ENCODE measurements at regions not wholly inside any gene's neighbourhood (a gene's known extent, or its start where the extent isn't known, plus 50 kb on each side); places are given as distances from the start of the nearest gene placed in this dataset.
"Not testable (repeated sequence)": the region's sequence is repeated elsewhere in the genome, so short reads cannot be mapped to it uniquely, and the experiment has no call there.

DNA sequence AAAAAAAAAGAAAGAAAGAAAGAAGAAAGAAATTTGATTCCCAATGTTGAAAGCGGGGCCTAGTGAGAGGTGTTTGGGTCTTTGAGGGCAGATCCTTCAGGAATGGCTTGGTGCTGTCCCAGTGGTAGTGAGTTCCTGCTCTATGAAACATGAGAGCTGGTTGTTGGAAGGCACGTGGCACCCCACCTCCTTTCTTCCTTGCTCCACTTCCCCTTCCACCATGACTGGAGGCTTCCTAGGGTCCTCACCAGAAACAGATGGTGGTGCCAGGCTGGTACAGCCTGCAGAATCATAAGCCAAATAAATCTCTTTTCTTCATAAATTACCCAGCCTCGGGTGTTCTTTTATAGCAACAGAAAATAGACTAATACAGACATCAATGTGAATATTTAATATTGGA, 147.3 kb upstream of the KCNJ18 start:
- DNase-seq, result no peak
- peaks cover 20% of the 10 kb centered on the region for H3K36me3 ChIP-seq (replicated peaks)
- no peak overlapping the region for H3K4me3 ChIP-seq (ENCODE audit: low read depth, low read length)
- in situ Hi-C loops (cut with HindIII; ENCODE audit: low pct_ligation_motif_present, low sequenced_read_pairs), result no loop called here
- TF ChIP-seq CTCF (IDR thresholded peaks at IDR 0.05; ENCODE audit: low read depth, low read length, missing control alignments), result no peak
- H3K27ac ChIP-seq, result no peak overlapping the region
- no peaks in the 10 kb centered on the region for H3K27me3 ChIP-seq (replicated peaks)

DNA sequence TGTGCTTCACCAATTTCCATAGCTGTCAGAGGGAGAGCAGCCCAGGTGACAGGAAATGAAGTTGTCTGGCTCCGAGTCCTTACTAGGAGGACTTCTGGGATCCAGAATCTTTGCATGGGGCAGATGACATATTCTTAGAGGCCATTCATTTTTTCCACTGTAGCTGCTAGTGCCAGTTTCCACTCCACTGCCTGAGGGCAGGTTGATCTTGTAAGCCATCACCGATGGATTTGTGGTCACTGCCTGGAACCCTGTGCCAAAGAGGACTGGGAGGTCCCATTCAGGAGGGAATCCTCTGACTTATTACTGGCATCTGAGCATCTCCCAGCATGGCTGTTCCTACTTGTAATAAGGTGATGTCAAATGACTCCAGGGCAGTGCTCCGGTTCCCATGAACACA, 144.1 kb upstream of the KCNJ18 start:
- Histone ChIP-seq H3K36me3 (replicated peaks) (peaks cover 9% of the 10 kb centered on the region), H3K27me3 (replicated peaks) (no peaks in the 10 kb centered on the region), H3K27ac (no peak overlapping the region), H3K4me3 (ENCODE audit: low read depth, low read length) (no peak overlapping the region)
- TF ChIP-seq CTCF (IDR thresholded peaks at IDR 0.05; ENCODE audit: low read depth, low read length, missing control alignments), result no peak
- DNase-seq, result no peak
- in situ Hi-C loops (cut with HindIII; ENCODE audit: low pct_ligation_motif_present, low sequenced_read_pairs), result no loop called here

DNA sequence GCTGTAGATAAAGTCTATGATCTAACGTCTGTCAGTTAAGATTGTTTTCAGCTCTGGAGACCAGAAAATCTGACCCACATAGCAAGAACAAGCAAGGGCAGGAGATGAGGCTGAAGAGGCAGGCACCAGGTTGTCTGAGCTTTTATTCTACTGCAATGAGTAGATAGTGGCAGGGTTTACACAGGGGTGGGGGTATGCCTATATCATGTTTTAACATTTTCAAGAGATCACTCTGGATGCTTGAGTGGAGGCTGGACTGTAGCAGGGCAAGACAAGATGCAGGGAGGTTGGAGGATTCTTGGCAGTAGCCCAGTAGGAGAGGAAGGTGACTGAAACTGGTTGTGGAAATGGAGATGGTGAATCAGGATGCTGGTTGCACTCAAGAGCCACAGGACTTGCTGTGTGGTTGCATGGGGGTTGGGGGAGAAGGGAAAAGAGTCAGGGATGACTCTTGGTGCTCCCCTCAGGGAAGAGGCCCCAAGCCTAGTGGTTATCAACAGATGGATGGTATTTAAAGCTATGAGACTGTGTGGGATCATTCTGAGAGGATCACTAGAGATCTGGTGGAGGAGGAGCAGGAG, 143.1 kb upstream of the KCNJ18 start:
- DNase-seq, result peak; percentile 48
- no peaks in the 10 kb centered on the region for H3K27me3 ChIP-seq (replicated peaks)
- peaks cover 4% of the 10 kb centered on the region for H3K36me3 ChIP-seq (replicated peaks)
- peak overlapping the region; percentile 43 for H3K4me3 ChIP-seq (ENCODE audit: low read depth, low read length)
- TF ChIP-seq CTCF (IDR thresholded peaks at IDR 0.05; ENCODE audit: low read depth, low read length, missing control alignments), result no peak
- H3K27ac ChIP-seq, result peak overlapping the region; percentile 36
- in situ Hi-C loops (cut with HindIII; ENCODE audit: low pct_ligation_motif_present, low sequenced_read_pairs), result no loop called here

DNA sequence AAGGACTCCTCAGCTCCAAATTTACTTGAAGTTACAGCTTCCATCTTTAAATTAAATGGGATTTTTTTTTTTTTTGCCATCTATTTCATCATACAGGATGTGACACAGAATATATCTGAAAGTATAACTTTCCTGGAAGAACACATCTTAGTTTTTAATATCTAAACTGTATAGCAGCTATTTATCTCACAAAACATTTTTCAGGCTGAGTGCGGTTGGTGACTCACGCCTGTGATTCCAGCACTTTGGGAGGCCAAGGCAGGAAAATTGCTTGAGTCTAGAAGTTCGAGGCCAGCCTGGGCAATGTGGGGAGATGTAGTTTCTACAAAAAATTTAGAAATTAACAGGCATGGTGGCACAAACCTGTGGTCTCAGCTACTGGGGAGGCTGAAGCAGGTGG, 142.3 kb upstream of the KCNJ18 start:
- in situ Hi-C loops (cut with HindIII; ENCODE audit: low pct_ligation_motif_present, low sequenced_read_pairs); H3K36me3 ChIP-seq (replicated peaks); H3K27me3 ChIP-seq (replicated peaks): not testable (repeated sequence)
- Histone ChIP-seq H3K27ac (peak overlapping the region; percentile 36), H3K4me3 (ENCODE audit: low read depth, low read length) (peak overlapping the region; percentile 78)
- DNase-seq, result peak; percentile 88

DNA sequence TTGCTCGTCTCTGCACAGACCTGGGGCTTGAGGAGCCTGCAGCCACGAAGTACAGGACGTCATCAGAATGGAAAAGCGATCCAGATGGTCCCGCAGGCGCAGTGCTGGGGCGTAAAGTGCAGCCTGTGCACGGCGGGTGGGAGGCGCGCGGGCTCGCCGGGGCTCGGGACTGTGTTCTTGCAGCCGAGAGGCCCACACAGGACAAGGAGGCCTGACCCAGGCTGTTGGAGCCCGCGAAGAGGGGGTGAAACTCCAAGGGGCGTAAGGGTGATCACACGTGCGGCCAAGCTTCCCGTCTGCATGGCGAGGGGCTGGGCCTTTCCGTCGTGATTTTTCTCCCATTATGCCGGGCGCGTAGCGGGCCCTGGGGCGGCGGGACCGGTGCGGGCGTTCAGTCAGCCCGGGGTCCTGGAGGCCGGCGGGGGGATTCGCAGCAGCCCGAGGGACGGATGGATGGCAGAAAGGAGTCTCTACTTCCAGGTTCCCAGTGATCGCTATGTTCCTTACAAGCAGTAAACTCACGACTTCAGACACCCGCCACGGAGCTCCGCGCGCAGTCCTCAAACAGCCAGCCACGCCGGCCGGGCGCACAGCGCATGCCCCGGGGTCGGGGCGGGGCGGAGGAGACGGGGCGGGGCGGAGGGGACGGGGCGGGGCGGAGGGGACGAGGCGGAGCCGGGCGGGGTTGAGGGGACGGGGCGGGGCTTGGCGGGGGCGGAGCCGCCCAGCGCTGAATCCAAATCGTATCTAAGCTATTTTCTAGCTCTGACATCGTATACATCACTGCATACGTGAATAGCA, 141.0 kb upstream of the KCNJ18 start:
- H3K36me3 ChIP-seq (replicated peaks), result no peaks in the 10 kb centered on the region
- peak; percentile 84 for DNase-seq
- no peak for TF ChIP-seq CTCF (IDR thresholded peaks at IDR 0.05; ENCODE audit: low read depth, low read length, missing control alignments)
- H3K27me3 ChIP-seq (replicated peaks), result no peaks in the 10 kb centered on the region
- in situ Hi-C loops (cut with HindIII; ENCODE audit: low pct_ligation_motif_present, low sequenced_read_pairs), result no loop called here
- H3K4me3 ChIP-seq (ENCODE audit: low read depth, low read length), result peak overlapping the region; percentile 78
- H3K27ac ChIP-seq, result peak overlapping the region; percentile 78

- H3K4me3 ChIP-seq (ENCODE audit: low read depth, low read length); DNase-seq; H3K27ac ChIP-seq; in situ Hi-C loops (cut with HindIII; ENCODE audit: low pct_ligation_motif_present, low sequenced_read_pairs); H3K27me3 ChIP-seq (replicated peaks); H3K36me3 ChIP-seq (replicated peaks): not testable (repeated sequence)
Observed at GRCh38 chr17:21558921-21559320, 133.4 kb upstream of the KCNJ18 start.

DNA sequence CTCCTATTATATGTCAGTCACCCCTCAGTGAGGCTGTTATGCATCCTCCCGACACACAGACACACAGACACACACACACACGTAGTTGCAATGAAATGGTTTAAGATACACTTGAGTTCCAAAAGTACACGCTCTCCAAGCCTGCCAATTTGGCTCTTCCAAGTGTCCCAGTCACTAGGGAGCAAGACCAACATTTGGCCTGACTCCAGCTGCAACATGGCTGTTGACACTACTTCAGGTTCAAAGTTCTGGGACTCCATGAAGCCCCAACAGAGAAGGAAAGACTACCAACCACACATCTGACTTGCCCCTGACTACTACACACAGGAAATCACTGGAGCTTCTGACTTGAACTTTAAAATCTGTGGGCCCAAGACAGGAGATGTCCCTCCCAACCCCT, 128.1 kb upstream of the KCNJ18 start:
- Histone ChIP-seq H3K4me3 (ENCODE audit: low read depth, low read length) (no peak overlapping the region), H3K27me3 (replicated peaks) (no peaks in the 10 kb centered on the region), H3K36me3 (replicated peaks) (no peaks in the 10 kb centered on the region), H3K27ac (no peak overlapping the region)
- no peak for TF ChIP-seq CTCF (IDR thresholded peaks at IDR 0.05; ENCODE audit: low read depth, low read length, missing control alignments)
- in situ Hi-C loops (cut with HindIII; ENCODE audit: low pct_ligation_motif_present, low sequenced_read_pairs), result no loop called here
- no peak for DNase-seq

DNA sequence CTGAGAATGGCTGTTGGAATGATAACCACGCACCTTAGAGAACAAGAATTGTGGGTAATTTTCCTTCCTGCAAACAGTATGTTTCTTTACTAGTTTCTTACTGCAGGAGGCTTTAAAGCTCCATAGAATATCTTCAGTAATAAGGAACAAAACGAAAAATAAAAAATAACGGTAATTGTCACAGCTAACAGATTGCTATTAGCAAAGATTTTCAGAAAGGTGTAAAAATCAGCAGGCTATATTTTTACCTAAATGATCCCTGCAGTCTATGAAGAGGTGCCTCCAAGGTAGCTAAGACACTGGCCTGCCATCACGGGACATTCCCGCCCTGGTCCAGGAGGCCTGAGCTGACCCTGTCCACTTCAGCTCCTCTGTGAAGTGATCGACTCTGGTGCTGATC, 127.6 kb upstream of the KCNJ18 start:
- H3K27ac ChIP-seq; H3K4me3 ChIP-seq (ENCODE audit: low read depth, low read length); DNase-seq; H3K27me3 ChIP-seq (replicated peaks); in situ Hi-C loops (cut with HindIII; ENCODE audit: low pct_ligation_motif_present, low sequenced_read_pairs); H3K36me3 ChIP-seq (replicated peaks): not testable (repeated sequence)

GRCh38 chr17:21570427-21570826, 121.9 kb upstream of the KCNJ18 start:
- not testable (repeated sequence) for H3K36me3 ChIP-seq (replicated peaks)

More at GRCh38 chr17:21570427-21570826, 121.9 kb upstream of the KCNJ18 start:
- H3K27ac ChIP-seq; H3K4me3 ChIP-seq (ENCODE audit: low read depth, low read length); H3K27me3 ChIP-seq (replicated peaks); DNase-seq; in situ Hi-C loops (cut with HindIII; ENCODE audit: low pct_ligation_motif_present, low sequenced_read_pairs): not testable (repeated sequence)
